ENCODE measurements at regions not wholly inside any gene's neighbourhood (a gene's known extent, or its start where the extent isn't known, plus 50 kb on each side); places are given as distances from the start of the nearest gene placed in this dataset.

- DNase-seq (ENCODE audit: low spot score) = no peak
Observed at GRCh38 chr11:104246590-104246989, 82.6 kb upstream of the PDGFD start.

DNA sequence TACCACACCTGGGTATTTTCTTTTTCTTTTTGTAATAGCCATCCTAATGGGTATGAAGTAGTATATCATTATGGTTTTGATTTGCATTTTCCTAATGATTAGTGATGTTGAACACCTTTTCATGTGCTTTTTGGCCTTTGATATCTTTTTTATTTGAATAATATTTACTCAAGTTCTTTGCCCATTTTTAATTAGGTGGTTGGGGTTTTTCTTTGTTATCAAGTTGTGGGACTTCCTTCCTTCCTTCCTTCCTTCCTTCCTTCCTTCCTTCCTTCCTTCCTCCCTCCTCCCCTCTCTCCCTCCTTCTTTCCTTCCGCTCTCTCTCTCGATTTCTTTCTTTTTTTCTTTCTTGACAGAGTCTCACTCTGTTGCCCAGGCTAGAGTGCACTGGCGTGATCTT lies 75.0 kb upstream of the PDGFD start:
- no peak for DNase-seq (ENCODE audit: low spot score)

DNA sequence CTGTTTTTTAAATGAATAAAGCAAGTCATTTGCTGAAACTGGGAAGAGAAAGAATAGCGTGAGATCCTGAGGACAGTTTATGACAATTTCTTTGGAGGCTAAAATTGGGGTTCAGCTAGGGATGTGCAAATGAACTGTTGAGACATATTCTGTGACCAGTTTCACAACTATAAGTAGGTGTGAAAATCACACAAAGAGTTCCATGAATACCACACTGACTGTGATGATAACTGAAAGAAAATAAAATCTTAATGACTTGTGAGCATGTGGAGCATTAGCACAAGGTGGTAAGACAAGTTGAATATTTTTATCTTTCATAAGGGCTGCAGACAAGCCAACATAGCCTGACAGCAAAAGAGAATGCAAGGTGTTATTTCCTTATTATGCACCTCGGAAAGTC lies 61.1 kb upstream of the PDGFD start:
- no peak for DNase-seq (ENCODE audit: low spot score)

GRCh38 chr11:104222464-104222863 lies 58.5 kb upstream of the PDGFD start:
- no peak for DNase-seq (ENCODE audit: low spot score)

DNA sequence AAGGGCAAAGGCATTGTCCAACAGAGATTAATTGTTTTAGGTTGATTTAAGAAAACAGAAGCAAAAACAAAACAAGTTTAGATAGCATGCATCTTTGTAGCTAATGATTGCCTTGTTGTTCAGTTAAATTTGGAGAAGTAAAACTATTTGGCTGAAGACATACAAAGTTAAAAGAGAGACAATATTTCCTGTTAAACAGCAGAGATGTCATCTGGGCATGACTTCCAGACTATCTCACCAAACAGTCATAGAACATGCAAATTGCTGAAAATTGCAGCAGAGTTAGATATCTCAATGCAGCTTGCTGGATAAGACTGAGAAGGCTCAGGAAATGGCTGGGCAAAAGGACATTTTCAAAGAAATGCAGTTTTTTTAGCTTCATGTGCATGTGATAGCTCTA lies 57.5 kb upstream of the PDGFD start:
- DNase-seq (ENCODE audit: low spot score) = no peak

DNA sequence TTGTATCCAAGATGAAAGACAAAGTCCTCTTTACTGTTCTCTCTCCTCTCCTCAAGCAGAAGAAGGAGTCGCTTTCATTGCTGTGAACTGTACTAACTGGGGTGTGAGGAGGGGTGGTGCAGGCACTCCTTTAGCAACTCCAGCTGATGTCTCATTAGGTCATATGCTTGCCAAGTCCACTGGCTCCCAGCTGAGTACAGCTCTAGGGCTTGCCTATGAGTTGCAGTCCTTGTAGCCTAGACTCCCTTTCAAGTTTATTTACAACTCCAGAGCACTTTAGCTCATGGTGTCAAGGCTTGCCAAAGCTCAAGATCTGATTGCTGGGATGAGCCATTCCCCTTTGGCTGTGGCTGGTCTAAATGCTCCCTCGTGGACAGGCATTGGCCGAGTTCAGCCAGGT lies 55.1 kb upstream of the PDGFD start:
- no peak for DNase-seq (ENCODE audit: low spot score)

- no peak for DNase-seq (ENCODE audit: low spot score)
Observed at GRCh38 chr11:104214517-104214916, 50.6 kb upstream of the PDGFD start.

All from RKO (cell line).